Heart left ventricle (tissue), 13 donors: ENCODE measurements at regions not wholly inside any gene's neighbourhood (a gene's known extent, or its start where the extent isn't known, plus 50 kb on each side); places are given as distances from the start of the nearest gene placed in this dataset.

Experiments
- POLR2A ChIP-seq, 2 donors: fragments of 450-650 bp; IDR thresholded peaks; one replicate each; pipeline ENCODE4 v1.6.1; 2017; ENCODE audit warnings: antibody characterized with exemption in 2 of 2, mild to moderate bottlenecking in 2 of 2, moderate library complexity in 2 of 2
- TF ChIP-seq, protein P1 (sequence below), 12 donors: fragments of 200-600 bp; sonication (generic) in 4 of 12; IDR thresholded peaks; one replicate each; pipeline versions ENCODE4 v1.5.0 to v1.8.0; 2018 to 2022; ENCODE audit warnings: antibody characterized with exemption in 12 of 12, mild to moderate bottlenecking in 5 of 12
- donor health status: ischemic (EF 13 %, LVEDD 7.1; RV severe dilation, severe dysfunction).
- donor health status: DM: no; HTN: yes; CAD: no.
- donor health status: DM: no; HTN: no; CAD: no.
- donor health status: ischemic (EF 25% LVEDD 6.9; RV normal size, moderate dysfunction).
- donor health status: ischemic (EF 25% LVEDD 5.7; RV mildly dilated, moderate dysfunction).
- donor health status: ischemic (EF 35%, LVEDD 5.7; RV mildly dilated, moderate dysfunction).
- donor health status: nonischemic (EF 11% LVEDD 7.7; RV severe dilation, severe dysfunction).
- donor health status: DM: yes; HTN: yes; CAD: no.
- donor health status: PGD.
- donor health status: ischemic (EF 29% LVEDD 5.4; RV normal size, mild dysfunction).
- donor health status: nonischemic (EF 23%, LVEDD 6.1; RV moderate dilation, normal function).

DNA sequence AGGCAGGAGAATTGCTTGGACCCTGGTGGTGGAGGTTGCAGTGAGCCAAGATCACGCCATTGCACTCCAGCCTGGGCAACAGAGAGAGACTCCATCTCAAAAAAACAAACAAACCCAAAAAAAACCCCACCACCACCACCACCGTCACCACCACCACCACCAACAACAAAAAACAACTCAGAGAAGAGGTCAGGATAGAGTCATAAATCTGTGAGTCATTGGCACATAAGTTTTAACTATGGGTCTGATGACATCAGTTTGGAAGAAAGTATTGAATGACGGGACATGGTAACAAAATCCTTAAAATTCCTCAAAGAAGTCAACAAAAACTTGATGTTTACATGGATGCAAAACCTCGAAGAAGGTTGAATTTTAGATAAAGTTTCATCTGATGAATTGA lies 288.0 kb upstream of the SFRP2 start:
- TF ChIP-seq, protein P1, sequence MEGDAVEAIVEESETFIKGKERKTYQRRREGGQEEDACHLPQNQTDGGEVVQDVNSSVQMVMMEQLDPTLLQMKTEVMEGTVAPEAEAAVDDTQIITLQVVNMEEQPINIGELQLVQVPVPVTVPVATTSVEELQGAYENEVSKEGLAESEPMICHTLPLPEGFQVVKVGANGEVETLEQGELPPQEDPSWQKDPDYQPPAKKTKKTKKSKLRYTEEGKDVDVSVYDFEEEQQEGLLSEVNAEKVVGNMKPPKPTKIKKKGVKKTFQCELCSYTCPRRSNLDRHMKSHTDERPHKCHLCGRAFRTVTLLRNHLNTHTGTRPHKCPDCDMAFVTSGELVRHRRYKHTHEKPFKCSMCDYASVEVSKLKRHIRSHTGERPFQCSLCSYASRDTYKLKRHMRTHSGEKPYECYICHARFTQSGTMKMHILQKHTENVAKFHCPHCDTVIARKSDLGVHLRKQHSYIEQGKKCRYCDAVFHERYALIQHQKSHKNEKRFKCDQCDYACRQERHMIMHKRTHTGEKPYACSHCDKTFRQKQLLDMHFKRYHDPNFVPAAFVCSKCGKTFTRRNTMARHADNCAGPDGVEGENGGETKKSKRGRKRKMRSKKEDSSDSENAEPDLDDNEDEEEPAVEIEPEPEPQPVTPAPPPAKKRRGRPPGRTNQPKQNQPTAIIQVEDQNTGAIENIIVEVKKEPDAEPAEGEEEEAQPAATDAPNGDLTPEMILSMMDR (IDR thresholded peaks at IDR 0.05), result no peak
- TF ChIP-seq POLR2A (IDR thresholded peaks at IDR 0.05), result no peak
